Erythroblast (primary cell): ENCODE measurements at regions not wholly inside any gene's neighbourhood (a gene's known extent, or its start where the extent isn't known, plus 50 kb on each side); places are given as distances from the start of the nearest gene placed in this dataset.

ENCODE experiments used
- DNase-seq, 2 experiments: peaks; one replicate each; lab custom pipeline; 2025; lab: John Stamatoyannopoulos, UW
- GATA1 ChIP-seq: IDR thresholded peaks from 2 replicates; pipeline ENCODE4 v1.6.1; 2011; ENCODE audit warnings: low read depth, mild to moderate bottlenecking, control low read depth, low read length, moderate library complexity
- POLR2A ChIP-seq: IDR thresholded peaks from 2 replicates; pipeline ENCODE4 v1.6.1; 2011; ENCODE audit warnings: mild to moderate bottlenecking, low read length

DNA sequence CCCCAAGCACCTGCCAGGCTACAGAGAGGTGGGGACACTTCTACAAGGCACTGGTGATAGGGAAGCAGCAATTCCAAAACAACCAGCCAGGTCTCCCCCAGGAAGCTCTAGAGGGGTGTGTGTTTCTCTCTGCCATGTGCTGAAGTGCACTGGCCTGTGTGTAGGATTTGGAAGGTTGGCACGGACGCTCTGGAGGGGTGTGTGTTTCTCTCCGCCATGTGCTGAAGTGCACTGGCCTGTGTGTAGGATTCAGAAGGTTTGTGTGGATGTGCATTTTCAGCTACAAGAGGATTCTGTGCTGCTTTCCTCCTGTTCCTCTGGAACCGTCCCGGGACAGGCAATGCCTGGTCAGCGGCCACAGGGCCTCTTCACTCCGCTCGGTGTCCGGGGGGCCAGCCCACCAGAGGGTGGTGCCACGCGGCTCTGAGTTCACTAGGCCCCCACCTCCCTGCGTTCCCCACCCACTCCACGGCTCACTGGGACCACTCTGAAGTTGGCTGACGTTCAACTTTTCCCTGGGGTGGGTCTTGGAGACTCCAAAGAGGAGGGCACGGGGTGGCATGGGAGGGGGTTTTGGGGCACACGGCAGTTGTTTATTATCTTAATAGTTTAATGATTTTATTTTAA, 552.8 kb downstream of the BRD1 start:
- TF ChIP-seq GATA1 (no peak), POLR2A (no peak)
- no peak for DNase-seq

DNA sequence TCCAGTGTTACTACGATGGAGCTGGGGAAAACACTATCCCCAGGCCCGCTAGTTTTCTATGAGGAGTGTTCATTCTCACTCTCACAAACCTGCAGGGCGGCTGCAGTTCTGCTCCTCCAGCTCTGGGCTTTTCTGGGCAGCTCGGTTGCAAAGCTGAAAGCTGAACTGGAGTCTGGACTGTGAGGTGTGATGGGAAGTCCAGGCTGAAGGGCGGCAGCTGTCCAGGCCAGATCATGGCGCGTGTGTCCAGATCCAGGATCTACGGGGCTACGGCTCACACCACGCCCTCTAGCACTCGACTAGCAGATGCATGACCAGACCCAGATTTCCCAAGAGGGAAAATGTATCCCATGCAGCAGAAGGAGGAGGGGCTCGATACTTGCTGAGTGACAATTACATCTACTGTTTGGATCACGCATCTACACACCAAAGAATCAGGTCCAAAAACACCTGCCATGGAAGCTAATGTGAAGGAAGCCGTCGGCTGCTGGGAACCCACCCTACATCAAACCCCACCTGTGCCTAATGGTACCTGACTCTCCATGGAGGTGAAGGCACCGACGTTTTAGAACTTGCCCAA, 555.0 kb downstream of the BRD1 start:
- no peak for DNase-seq
- no peak for TF ChIP-seq POLR2A
- no peak for TF ChIP-seq GATA1

DNA sequence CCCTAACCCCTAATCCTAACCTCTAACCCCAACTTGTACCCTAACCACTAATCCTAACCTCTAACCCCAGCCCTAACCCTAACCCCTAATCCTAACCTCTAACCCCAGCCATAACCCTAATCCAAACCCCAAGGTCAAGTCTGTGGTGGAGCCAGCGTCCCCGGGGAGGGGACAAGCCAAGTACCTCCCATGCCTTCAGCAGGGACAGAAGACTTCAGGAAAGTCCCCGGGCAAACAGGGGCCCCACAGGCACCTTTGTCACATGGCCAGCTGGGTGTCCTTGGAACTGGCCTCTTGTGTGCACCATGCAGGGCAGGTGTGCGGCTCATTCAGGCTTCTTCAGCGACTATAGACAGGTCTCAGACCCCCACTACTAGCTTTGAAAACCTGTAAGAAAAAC, 555.8 kb downstream of the BRD1 start:
- no peak for DNase-seq
- TF ChIP-seq POLR2A (no peak), GATA1 (no peak)

DNA sequence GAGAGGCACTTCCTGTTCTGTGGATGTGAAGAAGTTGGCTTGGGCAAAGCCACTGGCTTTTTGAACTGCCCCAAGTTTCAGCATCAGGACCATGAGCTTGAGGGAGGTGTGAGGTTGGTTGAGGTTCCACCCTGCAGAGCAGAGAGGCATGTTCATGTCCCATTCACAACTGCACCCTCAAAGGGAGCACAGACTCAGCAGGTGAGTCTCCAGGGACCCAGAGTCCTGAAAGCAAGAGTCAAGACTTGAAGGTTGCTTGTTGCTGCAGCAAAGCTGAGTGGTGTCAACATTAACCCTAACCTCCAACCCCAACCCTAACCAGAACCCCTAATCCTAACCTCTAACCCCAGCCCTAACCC, 556.3 kb downstream of the BRD1 start:
- no peak for DNase-seq

DNA sequence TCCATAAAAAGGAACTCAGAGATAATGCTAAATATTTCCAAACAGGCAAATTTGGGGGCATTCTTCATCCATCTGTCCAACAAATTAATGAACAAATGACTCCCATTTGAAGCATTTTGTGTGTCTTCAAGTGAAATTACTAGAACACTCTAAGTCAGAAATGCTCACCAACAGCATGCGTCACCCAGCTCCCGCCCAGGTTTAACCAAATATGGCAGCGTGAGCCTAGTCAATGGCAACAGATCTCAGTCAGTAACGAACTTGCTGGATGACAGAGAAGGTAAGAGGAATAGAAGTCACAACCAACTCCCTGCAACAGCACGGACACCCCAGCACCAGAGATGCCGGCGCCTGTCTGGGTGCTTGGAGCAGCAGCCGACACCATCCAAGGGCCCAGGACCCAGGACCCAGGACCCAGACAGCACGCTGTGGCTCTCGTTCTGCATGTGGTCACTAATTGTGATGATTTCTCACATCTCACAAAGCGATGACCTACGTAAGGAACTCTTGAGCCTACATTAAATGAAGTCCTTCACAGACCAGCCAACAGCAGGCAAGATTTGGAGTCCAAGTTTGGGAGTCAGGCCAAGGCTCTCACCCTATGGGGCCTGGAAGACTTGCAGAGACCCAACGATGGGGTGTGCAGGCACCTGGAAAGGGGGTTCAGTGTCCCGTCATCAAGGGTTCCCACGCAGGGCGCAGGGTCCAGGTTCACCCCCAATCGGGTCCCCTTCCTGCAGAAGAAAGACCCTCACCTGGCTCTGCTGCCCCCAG, 556.9 kb downstream of the BRD1 start:
- no peak for TF ChIP-seq GATA1
- TF ChIP-seq POLR2A = no peak
- no peak for DNase-seq

More for the DNA sequence above, 556.3 kb downstream of the BRD1 start:
- no peak for TF ChIP-seq GATA1
- TF ChIP-seq POLR2A = no peak

DNA sequence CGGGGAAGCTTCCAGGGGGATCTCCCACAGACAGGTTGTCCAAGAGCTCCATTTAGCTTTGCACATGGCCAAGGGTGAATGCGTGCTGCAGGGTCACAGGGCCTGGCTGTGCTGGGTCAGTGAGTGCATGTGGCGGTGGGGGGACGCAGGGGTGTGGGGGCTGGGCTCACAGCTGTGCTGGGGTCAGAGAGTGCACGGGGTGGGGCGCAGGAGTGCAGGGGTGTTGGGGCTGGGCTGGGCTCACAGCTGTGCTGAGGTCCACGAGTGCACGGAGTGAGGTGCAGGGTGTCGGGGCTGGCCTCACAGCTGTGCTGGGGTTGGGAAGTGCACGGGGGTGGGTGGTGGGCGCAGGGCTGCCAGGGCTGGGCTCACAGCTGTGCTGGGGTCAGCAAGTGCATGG, 557.7 kb downstream of the BRD1 start:
- DNase-seq = no peak
- TF ChIP-seq POLR2A = no peak
- no peak for TF ChIP-seq GATA1

DNA sequence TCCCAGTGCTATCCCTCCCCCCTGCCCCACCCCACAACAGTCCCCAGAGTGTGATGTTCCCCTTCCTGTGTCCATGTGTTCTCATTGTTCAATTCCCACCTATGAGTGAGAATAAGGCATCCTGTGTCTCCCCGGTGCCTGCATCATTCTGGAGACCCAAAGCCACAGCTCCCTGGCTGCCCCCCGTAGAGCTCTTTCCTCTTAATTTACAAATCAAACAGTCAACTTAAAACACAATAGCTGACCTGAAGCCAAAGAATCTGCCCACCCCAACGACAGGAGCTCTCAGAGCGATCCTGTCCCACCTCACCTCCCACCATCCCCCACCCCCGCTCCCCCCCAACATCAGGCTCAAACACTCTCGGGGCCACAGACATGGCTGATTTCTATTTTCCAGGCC, 558.3 kb downstream of the BRD1 start:
- DNase-seq = no peak
- TF ChIP-seq POLR2A = no peak

DNA sequence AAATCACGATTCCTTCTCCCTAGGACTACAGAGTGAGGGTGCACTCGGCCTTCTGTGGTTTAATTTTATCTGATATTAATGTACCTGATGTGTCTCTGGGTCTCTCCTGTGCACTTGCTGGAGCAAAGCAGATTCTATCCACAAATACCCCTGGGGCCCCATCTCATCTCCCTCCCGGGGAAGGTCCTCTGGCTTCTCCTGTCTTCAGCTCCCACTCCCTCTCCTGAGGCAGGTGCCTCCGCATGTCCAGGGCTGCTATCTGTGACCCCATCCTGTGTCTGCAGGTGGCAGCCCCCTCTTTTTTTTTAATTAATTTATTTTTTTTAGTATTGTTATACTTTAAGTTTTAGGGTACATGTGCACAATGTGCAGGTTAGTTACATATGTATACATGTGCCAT, 558.7 kb downstream of the BRD1 start:
- no peak for TF ChIP-seq GATA1
- no peak for TF ChIP-seq POLR2A
- no peak for DNase-seq

DNA sequence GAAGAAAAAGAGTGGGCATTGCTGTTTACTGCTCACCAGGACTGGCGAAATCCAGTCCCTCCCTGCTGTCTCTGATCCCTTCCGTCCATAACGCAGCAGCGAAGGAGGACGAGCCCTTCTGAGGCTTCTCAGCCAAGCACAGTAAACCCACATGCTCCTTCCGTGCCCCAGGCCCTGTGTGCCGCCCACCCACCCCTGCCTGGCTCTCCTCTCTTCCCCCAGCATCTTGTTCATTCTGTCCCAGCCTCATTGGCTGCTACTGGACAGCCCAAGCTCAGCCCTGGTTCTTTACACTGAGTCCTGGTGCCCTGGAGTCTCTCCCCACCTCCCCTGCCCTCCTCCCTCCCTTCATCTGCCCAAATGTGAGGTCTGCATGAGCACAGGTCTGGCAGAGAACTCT, 559.7 kb downstream of the BRD1 start:
- no peak for TF ChIP-seq GATA1

DNA sequence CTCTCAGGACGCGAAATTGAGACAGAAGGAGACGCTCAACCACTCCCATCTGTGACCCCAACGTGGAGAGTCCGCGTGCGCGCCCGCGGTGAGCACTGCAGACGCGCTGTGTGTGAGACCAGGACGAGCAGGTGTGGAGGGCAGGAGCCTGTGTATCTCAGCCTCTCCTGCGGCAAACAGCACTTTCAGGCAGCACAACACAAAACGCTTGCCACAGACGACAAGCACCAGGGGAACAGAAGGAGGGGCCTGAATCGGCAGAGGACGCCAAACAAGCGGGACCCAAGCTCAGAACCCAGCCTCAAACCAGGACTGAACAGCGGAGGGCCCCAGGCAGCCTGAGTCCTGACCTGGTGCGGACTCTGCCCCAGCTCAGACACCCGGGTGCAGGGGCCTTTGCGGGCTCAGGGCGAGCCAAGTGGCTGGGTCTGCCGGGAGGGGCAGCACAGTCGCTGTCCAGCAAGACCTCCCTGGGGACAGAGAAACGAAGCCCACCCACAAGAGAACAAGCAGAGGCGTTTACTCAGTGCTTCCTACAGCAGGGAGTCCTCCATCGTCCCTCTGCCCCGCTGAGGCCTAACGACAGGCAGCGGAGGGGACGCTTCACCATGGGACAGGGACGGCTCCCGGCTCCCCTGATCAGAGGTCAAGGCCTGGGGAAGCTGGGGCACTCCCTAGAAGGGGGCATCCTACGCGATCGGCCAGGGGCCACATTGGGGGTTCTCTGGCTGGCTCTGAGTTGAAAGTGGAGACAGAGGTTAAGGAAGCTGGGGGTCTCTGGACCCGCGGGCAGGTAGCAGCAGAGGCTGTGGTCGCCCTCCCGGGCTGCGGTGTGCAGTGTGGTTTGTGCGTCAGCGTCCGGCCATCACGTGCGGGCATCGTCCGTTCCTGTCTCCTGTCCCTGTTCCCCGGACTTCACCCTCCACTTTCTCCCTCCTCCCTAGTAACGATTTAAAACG, 560.8 kb downstream of the BRD1 start:
- no peak for TF ChIP-seq POLR2A
- no peak for TF ChIP-seq GATA1
- no peak for DNase-seq

More for the DNA sequence above, 559.7 kb downstream of the BRD1 start:
- DNase-seq = no peak

DNA sequence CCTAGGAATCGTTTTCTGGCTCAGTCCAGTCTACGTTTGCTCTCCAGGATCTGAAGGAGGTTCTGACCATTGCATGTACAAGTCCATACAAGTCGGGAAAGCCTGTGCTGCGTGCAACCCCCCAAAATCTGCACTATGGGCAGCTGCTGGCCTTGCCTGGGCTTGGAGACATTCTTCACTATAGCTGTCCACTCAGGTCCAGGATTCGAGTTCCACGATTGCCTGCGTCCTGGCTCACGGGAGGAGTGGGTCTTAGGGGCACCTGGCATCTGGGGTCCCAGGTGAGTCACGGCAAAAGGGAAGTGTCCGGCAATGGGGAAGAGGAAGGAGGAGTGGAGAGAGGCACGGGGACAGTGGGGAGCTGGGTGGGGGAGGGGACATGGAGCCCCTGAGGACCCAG, 563.0 kb downstream of the BRD1 start:
- no peak for DNase-seq
- TF ChIP-seq GATA1 (no peak), POLR2A (no peak)

DNA sequence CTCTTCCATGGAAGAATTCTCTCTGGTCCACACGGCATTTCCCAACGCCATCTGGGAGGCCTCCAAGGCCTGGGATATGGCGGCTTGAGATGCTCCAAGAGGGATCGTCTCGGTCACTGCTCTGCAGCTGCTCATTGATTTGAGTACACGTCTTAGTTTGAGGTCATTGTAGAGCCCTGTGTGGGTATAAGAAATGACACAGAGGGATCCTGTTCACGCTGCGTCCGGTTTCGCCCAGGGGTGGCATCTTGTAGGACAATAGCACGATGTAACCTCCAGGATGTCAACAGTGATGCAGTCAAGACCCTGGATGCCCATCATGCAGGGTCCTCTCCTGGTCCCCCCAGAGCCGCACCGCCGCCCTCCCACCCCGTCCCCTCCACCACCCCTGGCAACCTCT, 564.6 kb downstream of the BRD1 start:
- TF ChIP-seq POLR2A = no peak
- no peak for TF ChIP-seq GATA1
- no peak for DNase-seq

DNA sequence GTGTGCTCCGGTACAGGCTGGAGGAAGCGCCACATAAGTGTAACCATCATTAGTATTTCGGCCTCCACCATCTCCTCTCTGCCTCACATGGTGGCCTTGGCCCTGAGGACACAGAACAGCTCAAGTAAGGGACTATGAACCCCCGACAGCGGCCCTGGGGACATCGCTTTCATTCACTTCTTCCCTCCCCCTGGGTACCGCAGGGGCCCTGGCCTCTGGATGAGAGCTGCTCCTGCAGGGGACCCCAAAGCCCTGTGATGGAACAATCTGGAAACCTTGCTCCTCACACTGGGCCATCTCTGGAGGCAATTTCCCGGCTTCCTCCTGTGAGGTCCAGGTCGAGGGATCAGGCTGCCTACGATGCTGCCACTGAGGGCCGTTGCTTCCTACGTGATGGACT, 565.5 kb downstream of the BRD1 start:
- no peak for DNase-seq
- TF ChIP-seq POLR2A (no peak), GATA1 (no peak)
